H1 (cell line): ENCODE measurements at regions not wholly inside any gene's neighbourhood (a gene's known extent, or its start where the extent isn't known, plus 50 kb on each side); places are given as distances from the start of the nearest gene placed in this dataset.

Experiments
- CHD2 ChIP-seq: IDR thresholded peaks from 2 replicates; pipeline ENCODE4 v1.6.1; 2012; ENCODE audit warnings: low read length, improper control_type of control experiment
- CTCF ChIP-seq, 3 experiments: IDR thresholded peaks; 1 replicate in 2 of 3; 2 replicates in 1 of 3; pipeline versions ENCODE4 v1.5.1 to v1.6.1; 2011; ENCODE audit warnings: low read length in 3 of 3, mild to moderate bottlenecking in 3 of 3, inconsistent platforms in 2 of 3, low read depth in 1 of 3, moderate library complexity in 1 of 3; ENCODE audit not compliant: insufficient read depth in 1 of 3; ENCODE audit errors: control extremely low read depth in 1 of 3
- POLR2A ChIP-seq, 2 experiments: IDR thresholded peaks; 1 replicate in 1 of 2; 2 replicates in 1 of 2; pipeline ENCODE4 v1.6.1; 2011; ENCODE audit warnings: low read depth in 2 of 2, low read length in 2 of 2, mild to moderate bottlenecking in 2 of 2; ENCODE audit errors: control extremely low read depth in 1 of 2
- SUZ12 ChIP-seq: fragments of 200-600 bp; sonication (generic); IDR thresholded peaks from 2 replicates; pipeline ENCODE4 v1.6.1; 2012; ENCODE audit warnings: mild to moderate bottlenecking, inconsistent platforms, low read length, moderate library complexity, mixed read lengths

- TF ChIP-seq SUZ12 (no peak), POLR2A (IDR thresholded peaks at IDR 0.05; ENCODE audit: control extremely low read depth in 1 of 2, low read depth in 2 of 2, low read length in 2 of 2) (no peak), CTCF (IDR thresholded peaks at IDR 0.05; ENCODE audit: control extremely low read depth in 1 of 3, insufficient read depth in 1 of 3, low read depth in 1 of 3, low read length in 3 of 3) (no peak), CHD2 (no peak)
These were observed 461.2 kb downstream of the CDH2 start for GRCh38 chr18:27715751-27716150.
